ENCODE measurements at regions not wholly inside any gene's neighbourhood (a gene's known extent, or its start where the extent isn't known, plus 50 kb on each side); places are given as distances from the start of the nearest gene placed in this dataset.

DNA sequence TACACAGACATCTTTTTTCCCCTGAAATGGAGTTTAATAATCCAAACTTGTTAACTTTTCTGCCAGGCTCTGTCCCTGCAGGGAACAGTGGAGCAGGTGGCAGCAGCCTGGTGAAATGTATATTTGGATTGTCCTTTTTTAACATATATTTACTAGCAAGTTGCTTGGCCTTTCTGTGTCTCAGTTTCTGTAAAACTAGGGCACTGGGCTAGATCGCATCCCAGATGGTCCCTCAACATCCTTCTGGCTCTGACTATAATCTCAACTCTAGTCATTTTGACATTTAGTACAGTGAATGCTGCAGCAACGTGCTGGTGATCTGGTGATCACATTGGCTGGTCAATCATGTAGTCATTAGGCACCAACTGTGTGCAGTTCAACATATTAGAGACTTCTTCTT is 80.4 kb downstream of the LBH start:
- Histone ChIP-seq H3K79me2 (ENCODE audit: insufficient read depth, low read length) (no peaks in the 10 kb centered on the region), H3K9ac (ENCODE audit: low read length) (no peak overlapping the region), H3K36me3 (ENCODE audit: control insufficient read depth in 1 of 2, insufficient read depth in 2 of 2, low read length in 2 of 2) (no peaks in the 10 kb centered on the region), H3K4me3 (replicated peaks in 1 of 2; ENCODE audit: low read depth in 1 of 2, low read length in 2 of 2) (no peak overlapping the region), H3K27ac (ENCODE audit: low read depth, low read length) (no peak overlapping the region), H3K9me2 (ENCODE audit: insufficient read depth) (no peaks in the 10 kb centered on the region), H3K9me3 (ENCODE audit: control insufficient read depth in 1 of 2, insufficient read depth in 1 of 2, low read depth in 1 of 2, low read length in 2 of 2) (no peaks in the 10 kb centered on the region), H3K27me3 (ENCODE audit: insufficient read depth, low read length) (no peaks in the 10 kb centered on the region), H2AFZ (ENCODE audit: low read depth, low read length, poor library complexity, severe bottlenecking) (no peak overlapping the region), H4K20me1 (ENCODE audit: insufficient read depth) (no peaks in the 10 kb centered on the region), H3K4me1 (ENCODE audit: control insufficient read depth in 1 of 2, insufficient read depth in 2 of 2, low read length in 2 of 2) (no peaks in the 10 kb centered on the region), H3K4me2 (ENCODE audit: low read length) (no peak overlapping the region)
- intact Hi-C loops (cut with micrococcal nuclease) = no loop called here
- RAD21 ChIA-PET (ENCODE audit: low non-redundant PET in 1 of 2, low total read pairs in 2 of 2, uncharacterized antibody in 2 of 2, unreplicated experiment in 2 of 2) = no interaction called here
- ATAC-seq (no peak), DNase-seq (ENCODE audit: low read depth, low spot score) (no peak)
- CTCF ChIA-PET = no interaction called here
- no TSS peak for BruUV-seq (replicated peaks)
- POLR2A ChIA-PET = no interaction called here
- TF ChIP-seq YY1 (IDR thresholded peaks at IDR 0.05; ENCODE audit: extremely low read depth, insufficient replicate concordance, low read depth, low read length) (no peak), EGR1 (IDR thresholded peaks at IDR 0.05; ENCODE audit: low read depth) (no peak)
- TF ChIP-seq, protein P1, sequence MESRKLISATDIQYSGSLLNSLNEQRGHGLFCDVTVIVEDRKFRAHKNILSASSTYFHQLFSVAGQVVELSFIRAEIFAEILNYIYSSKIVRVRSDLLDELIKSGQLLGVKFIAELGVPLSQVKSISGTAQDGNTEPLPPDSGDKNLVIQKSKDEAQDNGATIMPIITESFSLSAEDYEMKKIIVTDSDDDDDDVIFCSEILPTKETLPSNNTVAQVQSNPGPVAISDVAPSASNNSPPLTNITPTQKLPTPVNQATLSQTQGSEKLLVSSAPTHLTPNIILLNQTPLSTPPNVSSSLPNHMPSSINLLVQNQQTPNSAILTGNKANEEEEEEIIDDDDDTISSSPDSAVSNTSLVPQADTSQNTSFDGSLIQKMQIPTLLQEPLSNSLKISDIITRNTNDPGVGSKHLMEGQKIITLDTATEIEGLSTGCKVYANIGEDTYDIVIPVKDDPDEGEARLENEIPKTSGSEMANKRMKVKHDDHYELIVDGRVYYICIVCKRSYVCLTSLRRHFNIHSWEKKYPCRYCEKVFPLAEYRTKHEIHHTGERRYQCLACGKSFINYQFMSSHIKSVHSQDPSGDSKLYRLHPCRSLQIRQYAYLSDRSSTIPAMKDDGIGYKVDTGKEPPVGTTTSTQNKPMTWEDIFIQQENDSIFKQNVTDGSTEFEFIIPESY (IDR thresholded peaks at IDR 0.05; ENCODE audit: extremely low read depth, insufficient replicate concordance, low read length) = no peak
- TF ChIP-seq, protein P2, sequence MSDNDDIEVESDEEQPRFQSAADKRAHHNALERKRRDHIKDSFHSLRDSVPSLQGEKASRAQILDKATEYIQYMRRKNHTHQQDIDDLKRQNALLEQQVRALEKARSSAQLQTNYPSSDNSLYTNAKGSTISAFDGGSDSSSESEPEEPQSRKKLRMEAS (IDR thresholded peaks at IDR 0.05) = no peak

DNA sequence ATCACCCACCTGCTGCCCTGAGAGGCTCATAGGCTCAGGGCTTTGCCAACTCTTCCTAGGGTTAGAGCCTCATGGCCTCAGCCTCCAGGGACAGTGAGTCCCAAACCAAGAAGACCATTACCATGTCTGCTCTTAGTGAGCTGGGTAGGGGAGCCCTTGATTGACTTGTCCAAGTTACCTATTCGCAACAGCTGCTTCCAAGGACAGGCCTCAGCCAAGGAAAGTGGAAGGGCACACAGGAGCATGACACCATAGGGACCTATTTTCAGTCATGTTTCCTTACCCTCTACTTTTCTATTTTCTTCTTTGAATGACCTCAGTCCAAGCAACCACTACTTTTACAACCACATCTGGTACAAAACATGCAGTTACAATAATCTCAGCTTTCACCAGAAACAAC is 81.6 kb downstream of the LBH start:
- intact Hi-C loops (cut with micrococcal nuclease) = no loop called here
- DNase-seq (ENCODE audit: low read depth, low spot score) = no peak
- Histone ChIP-seq H3K9me2 (ENCODE audit: insufficient read depth) (no peaks in the 10 kb centered on the region), H3K27ac (ENCODE audit: low read depth, low read length) (no peak overlapping the region), H3K4me2 (ENCODE audit: low read length) (no peak overlapping the region), H3K36me3 (ENCODE audit: control insufficient read depth in 1 of 2, insufficient read depth in 2 of 2, low read length in 2 of 2) (no peaks in the 10 kb centered on the region), H4K20me1 (ENCODE audit: insufficient read depth) (no peaks in the 10 kb centered on the region), H3K27me3 (ENCODE audit: insufficient read depth, low read length) (no peaks in the 10 kb centered on the region), H3K4me3 (replicated peaks in 1 of 2; ENCODE audit: low read depth in 1 of 2, low read length in 2 of 2) (no peak overlapping the region), H3K79me2 (ENCODE audit: insufficient read depth, low read length) (no peaks in the 10 kb centered on the region), H3K4me1 (ENCODE audit: control insufficient read depth in 1 of 2, insufficient read depth in 2 of 2, low read length in 2 of 2) (no peaks in the 10 kb centered on the region), H3K9ac (ENCODE audit: low read length) (no peak overlapping the region), H3K9me3 (ENCODE audit: control insufficient read depth in 1 of 2, insufficient read depth in 1 of 2, low read depth in 1 of 2, low read length in 2 of 2) (no peaks in the 10 kb centered on the region), H2AFZ (ENCODE audit: low read depth, low read length, poor library complexity, severe bottlenecking) (no peak overlapping the region)
- ChIA-PET POLR2A (no interaction called here), RAD21 (ENCODE audit: low non-redundant PET in 1 of 2, low total read pairs in 2 of 2, uncharacterized antibody in 2 of 2, unreplicated experiment in 2 of 2) (no interaction called here), CTCF (no interaction called here)
- no TSS peak for BruUV-seq (replicated peaks)
- no peak for ATAC-seq
- TF ChIP-seq SRF (IDR thresholded peaks at IDR 0.05; ENCODE audit: low read depth) (no peak), CBX3 (IDR thresholded peaks at IDR 0.05; ENCODE audit: low read depth) (no peak), SP1 (IDR thresholded peaks at IDR 0.05; ENCODE audit: low read depth) (no peak), ZNF274 (IDR thresholded peaks at IDR 0.05; ENCODE audit: low read depth, low read length) (no peak), JUND (IDR thresholded peaks at IDR 0.05) (no peak), RAD21 (IDR thresholded peaks at IDR 0.05; ENCODE audit: low read depth) (no peak), CEBPB (IDR thresholded peaks at IDR 0.05; ENCODE audit: low read depth) (no peak), POLR2AphosphoS5 (IDR thresholded peaks at IDR 0.05; ENCODE audit: low read depth, low read length) (no peak), YY1 (IDR thresholded peaks at IDR 0.05; ENCODE audit: extremely low read depth, insufficient replicate concordance, low read depth, low read length) (no peak)
- TF ChIP-seq, protein P3, sequence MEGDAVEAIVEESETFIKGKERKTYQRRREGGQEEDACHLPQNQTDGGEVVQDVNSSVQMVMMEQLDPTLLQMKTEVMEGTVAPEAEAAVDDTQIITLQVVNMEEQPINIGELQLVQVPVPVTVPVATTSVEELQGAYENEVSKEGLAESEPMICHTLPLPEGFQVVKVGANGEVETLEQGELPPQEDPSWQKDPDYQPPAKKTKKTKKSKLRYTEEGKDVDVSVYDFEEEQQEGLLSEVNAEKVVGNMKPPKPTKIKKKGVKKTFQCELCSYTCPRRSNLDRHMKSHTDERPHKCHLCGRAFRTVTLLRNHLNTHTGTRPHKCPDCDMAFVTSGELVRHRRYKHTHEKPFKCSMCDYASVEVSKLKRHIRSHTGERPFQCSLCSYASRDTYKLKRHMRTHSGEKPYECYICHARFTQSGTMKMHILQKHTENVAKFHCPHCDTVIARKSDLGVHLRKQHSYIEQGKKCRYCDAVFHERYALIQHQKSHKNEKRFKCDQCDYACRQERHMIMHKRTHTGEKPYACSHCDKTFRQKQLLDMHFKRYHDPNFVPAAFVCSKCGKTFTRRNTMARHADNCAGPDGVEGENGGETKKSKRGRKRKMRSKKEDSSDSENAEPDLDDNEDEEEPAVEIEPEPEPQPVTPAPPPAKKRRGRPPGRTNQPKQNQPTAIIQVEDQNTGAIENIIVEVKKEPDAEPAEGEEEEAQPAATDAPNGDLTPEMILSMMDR (IDR thresholded peaks at IDR 0.05 in 2 of 3, conservative IDR thresholded peaks at IDR 0.05 in 1 of 3; ENCODE audit: borderline replicate concordance in 1 of 3, insufficient read depth in 1 of 3, low read depth in 2 of 3, low read length in 2 of 3) = no peak
- TF ChIP-seq, protein P4, sequence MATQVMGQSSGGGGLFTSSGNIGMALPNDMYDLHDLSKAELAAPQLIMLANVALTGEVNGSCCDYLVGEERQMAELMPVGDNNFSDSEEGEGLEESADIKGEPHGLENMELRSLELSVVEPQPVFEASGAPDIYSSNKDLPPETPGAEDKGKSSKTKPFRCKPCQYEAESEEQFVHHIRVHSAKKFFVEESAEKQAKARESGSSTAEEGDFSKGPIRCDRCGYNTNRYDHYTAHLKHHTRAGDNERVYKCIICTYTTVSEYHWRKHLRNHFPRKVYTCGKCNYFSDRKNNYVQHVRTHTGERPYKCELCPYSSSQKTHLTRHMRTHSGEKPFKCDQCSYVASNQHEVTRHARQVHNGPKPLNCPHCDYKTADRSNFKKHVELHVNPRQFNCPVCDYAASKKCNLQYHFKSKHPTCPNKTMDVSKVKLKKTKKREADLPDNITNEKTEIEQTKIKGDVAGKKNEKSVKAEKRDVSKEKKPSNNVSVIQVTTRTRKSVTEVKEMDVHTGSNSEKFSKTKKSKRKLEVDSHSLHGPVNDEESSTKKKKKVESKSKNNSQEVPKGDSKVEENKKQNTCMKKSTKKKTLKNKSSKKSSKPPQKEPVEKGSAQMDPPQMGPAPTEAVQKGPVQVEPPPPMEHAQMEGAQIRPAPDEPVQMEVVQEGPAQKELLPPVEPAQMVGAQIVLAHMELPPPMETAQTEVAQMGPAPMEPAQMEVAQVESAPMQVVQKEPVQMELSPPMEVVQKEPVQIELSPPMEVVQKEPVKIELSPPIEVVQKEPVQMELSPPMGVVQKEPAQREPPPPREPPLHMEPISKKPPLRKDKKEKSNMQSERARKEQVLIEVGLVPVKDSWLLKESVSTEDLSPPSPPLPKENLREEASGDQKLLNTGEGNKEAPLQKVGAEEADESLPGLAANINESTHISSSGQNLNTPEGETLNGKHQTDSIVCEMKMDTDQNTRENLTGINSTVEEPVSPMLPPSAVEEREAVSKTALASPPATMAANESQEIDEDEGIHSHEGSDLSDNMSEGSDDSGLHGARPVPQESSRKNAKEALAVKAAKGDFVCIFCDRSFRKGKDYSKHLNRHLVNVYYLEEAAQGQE (IDR thresholded peaks at IDR 0.05; ENCODE audit: low read depth) = no peak
